ENCODE measurements at regions not wholly inside any gene's neighbourhood (a gene's known extent, or its start where the extent isn't known, plus 50 kb on each side); places are given as distances from the start of the nearest gene placed in this dataset.

GRCh38 chr13:59423708-59424340 lies 739.9 kb downstream of the DIAPH3 start:
- Histone ChIP-seq H3K4me1 (ENCODE audit: insufficient read depth, low read length) (no peaks in the 10 kb centered on the region), H3K36me3 (replicated peaks in 1 of 2; ENCODE audit: control insufficient read depth in 1 of 2, insufficient read depth in 2 of 2, low read length in 2 of 2) (no peaks in the 10 kb centered on the region), H2AFZ (ENCODE audit: low read length) (no peak overlapping the region), H3K4me2 (ENCODE audit: low read depth, low read length) (no peak overlapping the region), H4K20me1 (ENCODE audit: insufficient read depth, low read length) (no peaks in the 10 kb centered on the region), H3K27ac (ENCODE audit: extremely low read length, insufficient read depth, low read length) (no peak overlapping the region), H3K27me3 (ENCODE audit: control insufficient read depth in 1 of 2, insufficient read depth in 2 of 2, low read length in 2 of 2) (no peaks in the 10 kb centered on the region), H3K4me3 (replicated peaks in 1 of 3; ENCODE audit: insufficient read depth in 1 of 3, low read depth in 2 of 3, low read length in 3 of 3) (no peak overlapping the region), H3K9me3 (ENCODE audit: low read length) (no peaks in the 10 kb centered on the region; the same call in 1 of the 2 replicates), H3K9ac (ENCODE audit: insufficient read depth, low read depth, low read length) (no peak overlapping the region), H3K79me2 (ENCODE audit: insufficient read depth, low read length) (no peaks in the 10 kb centered on the region)
- ChIA-PET CTCF (ENCODE audit: low intra/inter-chr PET ratio, low total read pairs) (no interaction called here), POLR2A (no interaction called here)
- BruUV-seq (replicated peaks): no TSS peak
- intact Hi-C loops (cut with micrococcal nuclease; ENCODE audit: unreplicated experiment) (no loop called here), in situ Hi-C loops (cut with HindIII; ENCODE audit: extremely low pct_ligation_motif_present, low pct_unique_long_range_greater_than_20kb) (no loop called here)
- no peak for FAIRE-seq
- DNase-seq (ENCODE audit: low spot score): no peak
- 26% methylated on average over 4 of the region's 4 CpGs for WGBS (ENCODE audit: low lambda C conversion rate)
- ATAC-seq: no peak
- TF ChIP-seq ZNF501 (CRISPR knock-in tag; IDR thresholded peaks at IDR 0.05) (no peak), CBX5 (CRISPR knock-in tag; IDR thresholded peaks at IDR 0.05; ENCODE audit: borderline replicate concordance) (no peak), USF2 (IDR thresholded peaks at IDR 0.05; ENCODE audit: low read depth, low read length) (no peak), USF2 (CRISPR knock-in tag; IDR thresholded peaks at IDR 0.05; ENCODE audit: borderline replicate concordance) (no peak), TEAD2 (CRISPR knock-in tag; IDR thresholded peaks at IDR 0.05) (no peak), CHD4 (IDR thresholded peaks at IDR 0.05; ENCODE audit: borderline replicate concordance, low read length) (no peak), ZNF253 (CRISPR knock-in tag; IDR thresholded peaks at IDR 0.05; ENCODE audit: borderline replicate concordance) (no peak), ZNF276 (CRISPR knock-in tag; IDR thresholded peaks at IDR 0.05; ENCODE audit: low read depth) (no peak)

All from HepG2 (cell line).